ENCODE measurements at regions not wholly inside any gene's neighbourhood (a gene's known extent, or its start where the extent isn't known, plus 50 kb on each side); places are given as distances from the start of the nearest gene placed in this dataset.
"Not testable (repeated sequence)": the region's sequence is repeated elsewhere in the genome, so short reads cannot be mapped to it uniquely, and the experiment has no call there.

GRCh38 chr6:81262656-81263055, 489.8 kb downstream of the TENT5A start:
- Mint-ChIP-seq H3K36me3 (no peaks in the 10 kb centered on the region), H3K27ac (no peak overlapping the region), H3K4me1 (ENCODE audit: unreplicated experiment) (no peaks in the 10 kb centered on the region), H3K27me3 (peaks cover 3% of the 10 kb centered on the region), H3K9me3 (no peaks in the 10 kb centered on the region), H3K4me3 (no peak overlapping the region)
- no peak for TF ChIP-seq CTCF (conservative IDR thresholded peaks at IDR 0.05)
- DNase-seq (ENCODE audit: extremely low spot score, unreplicated experiment) = no peak

- not testable (repeated sequence) for H3K36me3 Mint-ChIP-seq; H3K27me3 Mint-ChIP-seq; H3K4me3 Mint-ChIP-seq; H3K27ac Mint-ChIP-seq; DNase-seq (ENCODE audit: extremely low spot score, unreplicated experiment); H3K4me1 Mint-ChIP-seq (ENCODE audit: unreplicated experiment)
- H3K9me3 Mint-ChIP-seq = peaks cover 14% of the 10 kb centered on the region
Observed at GRCh38 chr6:81256223-81256622, 496.3 kb downstream of the TENT5A start.

- no peaks in the 10 kb centered on the region for H3K36me3 Mint-ChIP-seq
- no peaks in the 10 kb centered on the region for H3K4me1 Mint-ChIP-seq (ENCODE audit: unreplicated experiment)
- peaks cover under 1% of the 10 kb centered on the region for H3K27me3 Mint-ChIP-seq
- no peak overlapping the region for H3K27ac Mint-ChIP-seq
- DNase-seq (ENCODE audit: extremely low spot score, unreplicated experiment) = no peak
- H3K9me3 Mint-ChIP-seq = peaks cover 14% of the 10 kb centered on the region
- no peak overlapping the region for H3K4me3 Mint-ChIP-seq
- no peak for TF ChIP-seq CTCF (conservative IDR thresholded peaks at IDR 0.05)
Observed at GRCh38 chr6:81253821-81254220, 498.7 kb downstream of the TENT5A start.

- no peak for TF ChIP-seq CTCF (conservative IDR thresholded peaks at IDR 0.05)
- H3K27ac Mint-ChIP-seq = no peak overlapping the region
Observed at GRCh38 chr6:81252231-81252630, 500.2 kb downstream of the TENT5A start.

GRCh38 chr6:81246200-81246599, 506.3 kb downstream of the TENT5A start:
- Mint-ChIP-seq H3K4me3 (no peak overlapping the region), H3K4me1 (ENCODE audit: unreplicated experiment) (no peaks in the 10 kb centered on the region), H3K27ac (no peak overlapping the region), H3K27me3 (no peaks in the 10 kb centered on the region), H3K9me3 (peaks cover 3% of the 10 kb centered on the region), H3K36me3 (no peaks in the 10 kb centered on the region)
- DNase-seq (ENCODE audit: extremely low spot score, unreplicated experiment) = no peak
- TF ChIP-seq CTCF (conservative IDR thresholded peaks at IDR 0.05) = no peak

More at GRCh38 chr6:81252231-81252630, 500.2 kb downstream of the TENT5A start:
- Mint-ChIP-seq H3K4me3 (no peak overlapping the region), H3K9me3 (peaks cover 14% of the 10 kb centered on the region), H3K4me1 (ENCODE audit: unreplicated experiment) (no peaks in the 10 kb centered on the region), H3K27me3 (no peaks in the 10 kb centered on the region), H3K36me3 (no peaks in the 10 kb centered on the region)
- no peak for DNase-seq (ENCODE audit: extremely low spot score, unreplicated experiment)

- H3K36me3 Mint-ChIP-seq = no peaks in the 10 kb centered on the region
- no peak overlapping the region for H3K4me3 Mint-ChIP-seq
- no peak for DNase-seq (ENCODE audit: extremely low spot score, unreplicated experiment)
- H3K9me3 Mint-ChIP-seq = peaks cover 3% of the 10 kb centered on the region
- TF ChIP-seq CTCF (conservative IDR thresholded peaks at IDR 0.05) = no peak
- H3K27ac Mint-ChIP-seq = no peak overlapping the region
- H3K4me1 Mint-ChIP-seq (ENCODE audit: unreplicated experiment) = no peaks in the 10 kb centered on the region
- no peaks in the 10 kb centered on the region for H3K27me3 Mint-ChIP-seq
Observed at GRCh38 chr6:81242624-81243023, 509.9 kb downstream of the TENT5A start.
